Ramos (cell line): ENCODE measurements at regions not wholly inside any gene's neighbourhood (a gene's known extent, or its start where the extent isn't known, plus 50 kb on each side); places are given as distances from the start of the nearest gene placed in this dataset.

Experiments used
- in situ Hi-C: fragments of 300-500 bp; cut with MboI; formaldehyde crosslinking; loops from one replicate; pipeline ENCODE4 v1.14.3; 2022; ENCODE audit warnings: low sequenced_read_pairs; ENCODE audit not compliant: unreplicated experiment

GRCh38 chr3:182370949-182371348 lies 422.4 kb upstream of the ATP11B start:
- in situ Hi-C loops, result no loop called here

GRCh38 chr3:182375916-182376315 lies 417.4 kb upstream of the ATP11B start:
- in situ Hi-C loops, result no loop called here

GRCh38 chr3:182382112-182382857 lies 411.0 kb upstream of the ATP11B start:
- in situ Hi-C loops, result no loop called here

GRCh38 chr3:182384221-182384620 lies 409.1 kb upstream of the ATP11B start:
- in situ Hi-C loops, result no loop called here

GRCh38 chr3:182385356-182385755 lies 407.9 kb upstream of the ATP11B start:
- in situ Hi-C loops, result no loop called here

- in situ Hi-C loops, result no loop called here
Observed at GRCh38 chr3:182388506-182388905, 404.8 kb upstream of the ATP11B start.

- in situ Hi-C loops, result no loop called here
Observed at GRCh38 chr3:182389071-182389815, 404.1 kb upstream of the ATP11B start.

- in situ Hi-C loops, result no loop called here
Observed at GRCh38 chr3:182390421-182390820, 402.9 kb upstream of the ATP11B start.

- in situ Hi-C loops, result no loop called here
Observed at GRCh38 chr3:182392182-182392937, 400.9 kb upstream of the ATP11B start.

- in situ Hi-C loops, result no loop called here
Observed at GRCh38 chr3:182393151-182393550, 400.2 kb upstream of the ATP11B start.

- in situ Hi-C loops, result no loop called here
Observed at GRCh38 chr3:182393830-182394367, 399.4 kb upstream of the ATP11B start.

- in situ Hi-C loops, result no loop called here
Observed at GRCh38 chr3:182397164-182397563, 396.1 kb upstream of the ATP11B start.

GRCh38 chr3:182399978-182400737 lies 393.1 kb upstream of the ATP11B start:
- in situ Hi-C loops, result no loop called here

- in situ Hi-C loops, result no loop called here
Observed at GRCh38 chr3:182400838-182401237, 392.5 kb upstream of the ATP11B start.

GRCh38 chr3:182404031-182404430 lies 389.3 kb upstream of the ATP11B start:
- in situ Hi-C loops, result no loop called here

- in situ Hi-C loops, result no loop called here
Observed at GRCh38 chr3:182405759-182406158, 387.5 kb upstream of the ATP11B start.

GRCh38 chr3:182406786-182407185 lies 386.5 kb upstream of the ATP11B start:
- in situ Hi-C loops, result no loop called here

GRCh38 chr3:182410051-182410450 lies 383.3 kb upstream of the ATP11B start:
- in situ Hi-C loops, result no loop called here

- in situ Hi-C loops, result no loop called here
Observed at GRCh38 chr3:182412066-182412465, 381.2 kb upstream of the ATP11B start.

- in situ Hi-C loops, result no loop called here
Observed at GRCh38 chr3:182413061-182413460, 380.2 kb upstream of the ATP11B start.
